ENCODE measurements at regions not wholly inside any gene's neighbourhood (a gene's known extent, or its start where the extent isn't known, plus 50 kb on each side); places are given as distances from the start of the nearest gene placed in this dataset.
"Not testable (repeated sequence)": the region's sequence is repeated elsewhere in the genome, so short reads cannot be mapped to it uniquely, and the experiment has no call there.

- no peak for DNase-seq (ENCODE audit: low spot score)
These were observed 387.5 kb downstream of the USP25 start for GRCh38 chr21:16117331-16117730.

- DNase-seq (ENCODE audit: low spot score): peak; percentile 47
These were observed 388.2 kb downstream of the USP25 start for GRCh38 chr21:16117851-16118590.

GRCh38 chr21:16124378-16125138 is 394.8 kb downstream of the USP25 start:
- DNase-seq (ENCODE audit: low spot score): peak; percentile 49

- no peak for DNase-seq (ENCODE audit: low spot score)
These were observed 395.5 kb downstream of the USP25 start for GRCh38 chr21:16125274-16125673.

GRCh38 chr21:16132453-16132852 is 402.7 kb downstream of the USP25 start:
- DNase-seq (ENCODE audit: low spot score): not testable (repeated sequence)

- DNase-seq (ENCODE audit: low spot score): no peak
These were observed 403.5 kb downstream of the USP25 start for GRCh38 chr21:16133248-16133647.

GRCh38 chr21:16134134-16134533 is 404.4 kb downstream of the USP25 start:
- no peak for DNase-seq (ENCODE audit: low spot score)

- DNase-seq (ENCODE audit: low spot score): no peak
These were observed 407.3 kb downstream of the USP25 start for GRCh38 chr21:16137106-16137505.

- no peak for DNase-seq (ENCODE audit: low spot score)
These were observed 415.3 kb downstream of the USP25 start for GRCh38 chr21:16145052-16145451.

- no peak for DNase-seq (ENCODE audit: low spot score)
These were observed 415.7 kb downstream of the USP25 start for GRCh38 chr21:16145479-16145878.

- DNase-seq (ENCODE audit: low spot score): no peak
These were observed 424.5 kb downstream of the USP25 start for GRCh38 chr21:16154321-16154720.

- no peak for DNase-seq (ENCODE audit: low spot score)
These were observed 425.3 kb downstream of the USP25 start for GRCh38 chr21:16154951-16155635.

GRCh38 chr21:16156841-16157489 is 427.2 kb downstream of the USP25 start:
- no peak for DNase-seq (ENCODE audit: low spot score)

- no peak for DNase-seq (ENCODE audit: low spot score)
These were observed 429.6 kb downstream of the USP25 start for GRCh38 chr21:16159213-16159970.

- DNase-seq (ENCODE audit: low spot score): no peak
These were observed 430.2 kb downstream of the USP25 start for GRCh38 chr21:16159971-16160350.

GRCh38 chr21:16162953-16163352 is 433.2 kb downstream of the USP25 start:
- no peak for DNase-seq (ENCODE audit: low spot score)

- DNase-seq (ENCODE audit: low spot score): peak; percentile 21
These were observed 439.3 kb downstream of the USP25 start for GRCh38 chr21:16169102-16169511.

GRCh38 chr21:16169779-16170178 is 440.0 kb downstream of the USP25 start:
- DNase-seq (ENCODE audit: low spot score): no peak

GRCh38 chr21:16176570-16176969 is 446.8 kb downstream of the USP25 start:
- no peak for DNase-seq (ENCODE audit: low spot score)

- no peak for DNase-seq (ENCODE audit: low spot score)
These were observed 447.8 kb downstream of the USP25 start for GRCh38 chr21:16177532-16177931.

GRCh38 chr21:16179773-16180172 is 450.0 kb downstream of the USP25 start:
- no peak for DNase-seq (ENCODE audit: low spot score)

GRCh38 chr21:16180614-16181013 is 450.8 kb downstream of the USP25 start:
- DNase-seq (ENCODE audit: low spot score): no peak

All from GM03348 (cell line).